ENCODE measurements at regions not wholly inside any gene's neighbourhood (a gene's known extent, or its start where the extent isn't known, plus 50 kb on each side); places are given as distances from the start of the nearest gene placed in this dataset.

GRCh38 chr11:97770570-97770969 lies 1250.2 kb upstream of the CNTN5 start:
- CTCF ChIA-PET = interaction anchor here (0.6 kb wide), 1 partner anchor 77 kb away, joined by 3 read pairs; no protein-coding TSS in a partner anchor
- Histone ChIP-seq H2BK5ac (ENCODE audit: low read depth, low read length, poor library complexity, severe bottlenecking) (no peak overlapping the region), H3K14ac (replicated peaks; ENCODE audit: low read depth, low read length) (no peak overlapping the region), H3K18ac (ENCODE audit: low read depth, low read length) (no peak overlapping the region), H2AK5ac (ENCODE audit: low read depth, low read length) (no peak overlapping the region), H2BK20ac (ENCODE audit: low read depth, low read length) (no peak overlapping the region), H3K36me3 (ENCODE audit: control insufficient read depth, insufficient read depth, low read length) (no peaks in the 10 kb centered on the region), H3K27me3 (ENCODE audit: control insufficient read depth, insufficient read depth, low read length) (no peaks in the 10 kb centered on the region), H3K4ac (ENCODE audit: low read depth, low read length) (no peak overlapping the region), H3K27ac (ENCODE audit: insufficient read depth, low read length) (no peak overlapping the region), H3K56ac (ENCODE audit: extremely low read depth, insufficient read depth, low read length) (no peak overlapping the region), H3K9me1 (ENCODE audit: insufficient read depth, low read length) (no peaks in the 10 kb centered on the region), H3K4me2 (ENCODE audit: low read depth, low read length) (no peak overlapping the region), H3K4me1 (ENCODE audit: control insufficient read depth, insufficient read depth, low read length) (no peaks in the 10 kb centered on the region), H3K79me1 (ENCODE audit: low read depth in 1 of 2, low read length in 2 of 2) (no peaks in the 10 kb centered on the region), H2BK15ac (ENCODE audit: low read depth, low read length) (no peak overlapping the region), H3K23ac (ENCODE audit: low read depth, low read length) (no peak overlapping the region), H2AFZ (replicated peaks; ENCODE audit: low read length, poor library complexity) (no peak overlapping the region), H3K9ac (ENCODE audit: low read depth, low read length) (no peak overlapping the region), H4K20me1 (ENCODE audit: insufficient read depth, low read length) (no peaks in the 10 kb centered on the region), H2AK9ac (replicated peaks; ENCODE audit: low read depth, low read length, poor library complexity) (no peak overlapping the region), H4K8ac (ENCODE audit: low read depth in 2 of 2, low read length in 2 of 2) (no peak overlapping the region), H4K5ac (ENCODE audit: low read depth, low read length) (no peak overlapping the region), H3K4me3 (ENCODE audit: insufficient read depth, low read depth, low read length) (no peak overlapping the region), H3K9me3 (ENCODE audit: control insufficient read depth, insufficient read depth, low read length) (peaks cover 5% of the 10 kb centered on the region; the same call in 1 of the 2 replicates), H2BK120ac (ENCODE audit: low read depth, low read length) (no peak overlapping the region), H4K91ac (ENCODE audit: insufficient read depth, low read depth, low read length) (no peak overlapping the region)
- in situ Hi-C loops (cut with MboI; ENCODE audit: low sequenced_read_pairs) = no loop called here
- POLR2A ChIA-PET (ENCODE audit: unreplicated experiment) = no interaction called here
- intact Hi-C loops (cut with micrococcal nuclease) = no loop called here
- TF ChIP-seq NFE2L2 (IDR thresholded peaks at IDR 0.05; ENCODE audit: low read depth, low read length) = no peak
- TF ChIP-seq RAD21 (IDR thresholded peaks at IDR 0.05; ENCODE audit: low read length) = no peak
- no CpG with 5 or more reads among the region's 1 CpG for WGBS, 2 experiments (ENCODE audit: extremely low coverage in 2 of 2, insufficient read length in 1 of 2)
- dilution Hi-C loops (cut with HindIII; ENCODE audit: low sequenced_read_pairs, unreplicated experiment) = no loop called here
- no TSS peak for BruUV-seq (replicated peaks)
- DNase-seq (no peak), ATAC-seq (ENCODE audit: low read depth) (no peak)

All from IMR-90 (cell line).